HCT116 (cell line): ENCODE measurements at regions not wholly inside any gene's neighbourhood (a gene's known extent, or its start where the extent isn't known, plus 50 kb on each side); places are given as distances from the start of the nearest gene placed in this dataset.

Experiments used
- ATAC-seq: fragments of 200-7000 bp; cut with Tn5 transposase; 2 replicates; pipeline ENCODE4 v1.9.1; 2020; ENCODE audit warnings: mild to moderate bottlenecking, moderate library complexity
- BruUV-seq: library from RNA; stranded (reverse); fragments of 400-500 nt; replicated peaks from 2 replicates; lab custom pipeline; 2021; lab: Mats Ljungman, UMichigan
- CTCF ChIA-PET: fragments of 300-600 bp; sonication (Branson Sonifier 250); formaldehyde crosslinking; loops from one replicate; lab custom pipeline; 2021; ENCODE audit warnings: antibody characterized with exemption; lab: Charles Lee
- POLR2A ChIA-PET: fragments of 300-600, 350-600 bp; sonication (Branson Sonifier 250); formaldehyde crosslinking; loops from one replicate; lab custom pipeline; 2021; ENCODE audit warnings: antibody characterized with exemption; lab: Charles Lee
- RAD21 ChIA-PET, 2 experiments: fragments of 300-600 bp; sonication (Branson Sonifier 250); formaldehyde crosslinking; loops; one replicate each; lab custom pipeline; 2023; ENCODE audit warnings: low total read pairs in 2 of 2; ENCODE audit not compliant: uncharacterized antibody in 2 of 2, unreplicated experiment in 2 of 2, low non-redundant PET in 1 of 2; lab: Charles Lee
- DNase-seq: peaks from one replicate; pipeline ENCODE4 v3.0.0-alpha.2; 2010; ENCODE audit warnings: low read depth, low spot score
- H2AFZ ChIP-seq: fragments of 200-600 bp; shearing (Covaris generic), sonication (generic); 2 replicates; pipeline ENCODE4 v1.6.1; 2017; ENCODE audit warnings: low read depth, mixed run types, mixed read lengths, antibody characterized with exemption, low read length; ENCODE audit not compliant: poor library complexity, severe bottlenecking
- H3K27ac ChIP-seq: 2 replicates; pipeline ENCODE4 v1.5.1; 2012; ENCODE audit warnings: low read depth, low read length
- H3K27me3 ChIP-seq: fragments of 200-600 bp; sonication (generic); 2 replicates; pipeline ENCODE4 v1.6.1; 2016; ENCODE audit warnings: mixed run types, low read length, mixed read lengths; ENCODE audit not compliant: insufficient read depth
- H3K36me3 ChIP-seq, 2 experiments: fragments of 200-500 bp in 1 of 2; fragments of 200-600 bp in 1 of 2; sonication (Bioruptor generic) in 1 of 2; sonication (generic) in 1 of 2; 2 replicates each; pipeline versions ENCODE4 v1.5.1 to v1.6.1; 2014 to 2016; ENCODE audit warnings: low read length in 2 of 2, inconsistent platforms in 1 of 2, mixed read lengths in 1 of 2, mixed run types in 1 of 2; ENCODE audit not compliant: insufficient read depth in 2 of 2, control insufficient read depth in 1 of 2
- H3K4me1 ChIP-seq, 2 experiments: fragments of 200-600 bp in 1 of 2; sonication (generic) in 1 of 2; 2 replicates each; pipeline versions ENCODE4 v1.5.1 to v1.6.1; 2012 to 2017; ENCODE audit warnings: low read length in 2 of 2, inconsistent platforms in 1 of 2, mild to moderate bottlenecking in 1 of 2, mixed read lengths in 1 of 2, mixed run types in 1 of 2, moderate library complexity in 1 of 2; ENCODE audit not compliant: insufficient read depth in 2 of 2, control insufficient read depth in 1 of 2
- H3K4me2 ChIP-seq: fragments of 200-600 bp; sonication (generic); 2 replicates; pipeline ENCODE4 v1.6.1; 2017; ENCODE audit warnings: mixed run types, low read length, mixed read lengths
- H3K4me3 ChIP-seq, 2 experiments: fragments of 200-600 bp in 1 of 2; sonication (generic) in 1 of 2; replicated peaks in 1 of 2; 2 replicates each; pipeline ENCODE4 v1.5.1; 2011 to 2016; ENCODE audit warnings: low read length in 2 of 2, control low read depth in 1 of 2, low read depth in 1 of 2, mild to moderate bottlenecking in 1 of 2, mixed read lengths in 1 of 2, mixed run types in 1 of 2
- H3K79me2 ChIP-seq: fragments of 200-600 bp; sonication (generic); 2 replicates; pipeline ENCODE4 v1.6.1; 2017; ENCODE audit warnings: mild to moderate bottlenecking, mixed run types, low read length, moderate library complexity, mixed read lengths; ENCODE audit not compliant: insufficient read depth
- H3K9ac ChIP-seq: fragments of 200-600 bp; sonication (generic); 2 replicates; pipeline ENCODE4 v1.6.1; 2016; ENCODE audit warnings: low read length, mixed read lengths
- H3K9me2 ChIP-seq: fragments of 200-600 bp; sonication (generic), shearing (Covaris generic); 2 replicates; pipeline ENCODE4 v1.6.1; 2017; ENCODE audit warnings: mixed run types, mild to moderate bottlenecking, moderate library complexity; ENCODE audit not compliant: insufficient read depth
- H3K9me3 ChIP-seq, 2 experiments: fragments of 200-500 bp in 1 of 2; fragments of 200-600 bp in 1 of 2; sonication (Bioruptor generic) in 1 of 2; sonication (generic) in 1 of 2; 2 replicates each; pipeline ENCODE4 v1.6.1; 2014 to 2017; ENCODE audit warnings: low read length in 2 of 2, mixed read lengths in 2 of 2, inconsistent platforms in 1 of 2, low read depth in 1 of 2, mild to moderate bottlenecking in 1 of 2, mixed run types in 1 of 2, moderate library complexity in 1 of 2; ENCODE audit not compliant: control insufficient read depth in 1 of 2, insufficient read depth in 1 of 2
- H4K20me1 ChIP-seq: fragments of 200-600 bp; sonication (generic), shearing (Covaris generic); 2 replicates; pipeline ENCODE4 v1.6.1; 2017; ENCODE audit warnings: mixed run types, mild to moderate bottlenecking, moderate library complexity; ENCODE audit not compliant: insufficient read depth
- ATF3 ChIP-seq: IDR thresholded peaks from 2 replicates; pipeline ENCODE4 v1.6.1; 2012
- CEBPB ChIP-seq: IDR thresholded peaks from 2 replicates; pipeline ENCODE4 v1.6.1; 2012; ENCODE audit warnings: low read depth
- CTCF ChIP-seq, 3 experiments: fragments of 200-600 bp in 1 of 3; sonication (generic) in 1 of 3; IDR thresholded peaks in 2 of 3; conservative IDR thresholded peaks in 1 of 3; 2 replicates each; pipeline ENCODE4 v1.5.1; 2012 to 2017; ENCODE audit warnings: low read depth in 2 of 3, low read length in 2 of 3, antibody characterized with exemption in 1 of 3, borderline replicate concordance in 1 of 3, control low read depth in 1 of 3, mild to moderate bottlenecking in 1 of 3, mixed read lengths in 1 of 3, mixed run types in 1 of 3, moderate library complexity in 1 of 3; ENCODE audit not compliant: insufficient read depth in 1 of 3
- EGR1 ChIP-seq: IDR thresholded peaks from 2 replicates; pipeline ENCODE4 v1.6.1; 2012; ENCODE audit warnings: low read depth
- EZH2 ChIP-seq: fragments of 200-600 bp; sonication (generic); IDR thresholded peaks from 2 replicates; pipeline ENCODE4 v1.6.1; 2017; ENCODE audit warnings: antibody characterized with exemption, mixed run types
- EZH2phosphoT487 ChIP-seq: fragments of 200-600 bp; IDR thresholded peaks from 2 replicates; pipeline ENCODE4 v1.6.1; 2018; ENCODE audit warnings: antibody characterized with exemption, borderline replicate concordance
- FOSL1 ChIP-seq: IDR thresholded peaks from 2 replicates; pipeline ENCODE4 v1.6.1; 2012; ENCODE audit warnings: low read depth
- POLR2A ChIP-seq: IDR thresholded peaks from 2 replicates; pipeline ENCODE4 v1.7.0; 2011; ENCODE audit warnings: borderline replicate concordance; ENCODE audit not compliant: insufficient read depth, insufficient read length; ENCODE audit errors: extremely low read depth
- POLR2AphosphoS5 ChIP-seq: IDR thresholded peaks from 2 replicates; pipeline ENCODE4 v1.6.1; 2011; ENCODE audit warnings: mild to moderate bottlenecking, low read depth, low read length, moderate library complexity
- REST ChIP-seq: IDR thresholded peaks from 2 replicates; pipeline ENCODE4 v1.6.1; 2012; ENCODE audit warnings: low read depth
- TCF7L2 ChIP-seq: IDR thresholded peaks from 2 replicates; pipeline ENCODE4 v1.7.0; 2011; ENCODE audit warnings: borderline replicate concordance, inconsistent platforms; ENCODE audit not compliant: insufficient read depth, insufficient read length; ENCODE audit errors: extremely low read depth
- ZBTB33 ChIP-seq: IDR thresholded peaks from 2 replicates; pipeline ENCODE4 v1.6.1; 2011; ENCODE audit warnings: mild to moderate bottlenecking, low read length, moderate library complexity; ENCODE audit not compliant: insufficient replicate concordance; ENCODE audit errors: extremely low read depth
- ZFX ChIP-seq: fragments of 450-650 bp; IDR thresholded peaks from 2 replicates; pipeline ENCODE4 v1.6.1; 2017
- ZNF274 ChIP-seq: fragments of 200-500 bp; sonication (Bioruptor generic); IDR thresholded peaks from 2 replicates; pipeline ENCODE4 v1.6.1; 2014; ENCODE audit warnings: mild to moderate bottlenecking, low read depth, low read length, inconsistent platforms
- intact Hi-C: fragments of 100-400 bp; cut with micrococcal nuclease; formaldehyde crosslinking; loops from 2 replicates; pipeline ENCODE4 v1.10.0; 2022

GRCh38 chr14:94964931-94965330 lies 192.4 kb downstream of the DICER1 start (continued):
- TF ChIP-seq CEBPB = no peak

GRCh38 chr14:94964181-94964580 lies 193.1 kb downstream of the DICER1 start:
- DNase-seq (no peak), ATAC-seq (no peak)
- Histone ChIP-seq H2AFZ (no peak overlapping the region), H3K4me3 (no peak overlapping the region), H3K9ac (no peak overlapping the region), H3K4me1 (no peaks in the 10 kb centered on the region), H3K36me3 (no peaks in the 10 kb centered on the region), H3K79me2 (no peaks in the 10 kb centered on the region), H4K20me1 (no peaks in the 10 kb centered on the region), H3K4me2 (no peak overlapping the region), H3K27ac (no peak overlapping the region), H3K9me3 (no peaks in the 10 kb centered on the region), H3K27me3 (peaks cover 33% of the 10 kb centered on the region), H3K9me2 (no peaks in the 10 kb centered on the region)
- ChIA-PET CTCF (no interaction called here), POLR2A (no interaction called here), RAD21 (no interaction called here)
- intact Hi-C loops = no loop called here
- TF ChIP-seq TCF7L2 (no peak), ZNF274 (no peak), CTCF (IDR thresholded peaks at IDR 0.05 in 2 of 3, conservative IDR thresholded peaks at IDR 0.05 in 1 of 3; ENCODE audit: borderline replicate concordance in 1 of 3, insufficient read depth in 1 of 3, low read depth in 2 of 3, low read length in 2 of 3) (no peak), FOSL1 (no peak), EZH2 (no peak), POLR2A (no peak), ZBTB33 (no peak), ZFX (no peak), EZH2phosphoT487 (no peak), REST (no peak), ATF3 (no peak), POLR2AphosphoS5 (no peak), EGR1 (no peak)
- no TSS peak for BruUV-seq
